ENCODE measurements at regions not wholly inside any gene's neighbourhood (a gene's known extent, or its start where the extent isn't known, plus 50 kb on each side); places are given as distances from the start of the nearest gene placed in this dataset.

GRCh38 chr7:25481891-25482290, 253.6 kb upstream of the NPVF start:
- TF ChIP-seq CTCF (IDR thresholded peaks at IDR 0.05) (no peak), POLR2A (IDR thresholded peaks at IDR 0.05) (no peak)
